GM21529 (cell line): ENCODE measurements at regions not wholly inside any gene's neighbourhood (a gene's known extent, or its start where the extent isn't known, plus 50 kb on each side); places are given as distances from the start of the nearest gene placed in this dataset.

Source experiments
- ATAC-seq: cut with Tn5 transposase; IDR thresholded peaks from one replicate; pipeline ENCODE4 v1.9.1; 2021; ENCODE audit not compliant: unreplicated experiment

- no peak for ATAC-seq
Observed at GRCh38 chr5:161134956-161135355, 282.9 kb upstream of the ATP10B start.

- no peak for ATAC-seq
Observed at GRCh38 chr5:161134083-161134482, 282.1 kb upstream of the ATP10B start.

GRCh38 chr5:161115941-161116340 lies 263.9 kb upstream of the ATP10B start:
- ATAC-seq: no peak

GRCh38 chr5:161112371-161112770 lies 260.4 kb upstream of the ATP10B start:
- no peak for ATAC-seq

- ATAC-seq: no peak
Observed at GRCh38 chr5:161105525-161105924, 253.5 kb upstream of the ATP10B start.

- no peak for ATAC-seq
Observed at GRCh38 chr5:161098516-161098915, 246.5 kb upstream of the ATP10B start.

GRCh38 chr5:161096581-161096980 lies 244.6 kb upstream of the ATP10B start:
- no peak for ATAC-seq

- no peak for ATAC-seq
Observed at GRCh38 chr5:161095953-161096352, 243.9 kb upstream of the ATP10B start.

- no peak for ATAC-seq
Observed at GRCh38 chr5:161094411-161094810, 242.4 kb upstream of the ATP10B start.

GRCh38 chr5:161093100-161093499 lies 241.1 kb upstream of the ATP10B start:
- ATAC-seq: no peak

- ATAC-seq: no peak
Observed at GRCh38 chr5:161089569-161089968, 237.6 kb upstream of the ATP10B start.

- ATAC-seq: no peak
Observed at GRCh38 chr5:161086461-161086860, 234.4 kb upstream of the ATP10B start.

- ATAC-seq: no peak
Observed at GRCh38 chr5:161085056-161085455, 233.0 kb upstream of the ATP10B start.

GRCh38 chr5:161084115-161084514 lies 232.1 kb upstream of the ATP10B start:
- ATAC-seq: no peak

- ATAC-seq: no peak
Observed at GRCh38 chr5:161078793-161079192, 226.8 kb upstream of the ATP10B start.

GRCh38 chr5:161077936-161078545 lies 226.0 kb upstream of the ATP10B start:
- no peak for ATAC-seq

- no peak for ATAC-seq
Observed at GRCh38 chr5:161077496-161077895, 225.5 kb upstream of the ATP10B start.

GRCh38 chr5:161064781-161065180 lies 212.8 kb upstream of the ATP10B start:
- ATAC-seq: no peak

- no peak for ATAC-seq
Observed at GRCh38 chr5:161064297-161064696, 212.3 kb upstream of the ATP10B start.

GRCh38 chr5:161058781-161059180 lies 206.8 kb upstream of the ATP10B start:
- no peak for ATAC-seq

- ATAC-seq: no peak
Observed at GRCh38 chr5:161051920-161052500, 200.0 kb upstream of the ATP10B start.

GRCh38 chr5:161047024-161047423 lies 195.0 kb upstream of the ATP10B start:
- ATAC-seq: no peak

GRCh38 chr5:161042862-161043261 lies 190.9 kb upstream of the ATP10B start:
- no peak for ATAC-seq
